GM12878 (cell line): ENCODE measurements at regions not wholly inside any gene's neighbourhood (a gene's known extent, or its start where the extent isn't known, plus 50 kb on each side); places are given as distances from the start of the nearest gene placed in this dataset.

Experiments
- ASH2L ChIP-seq: fragments of 300-600, 200-600 bp; sonication (generic); IDR thresholded peaks from 2 replicates; pipeline ENCODE4 v1.6.1; 2017; ENCODE audit warnings: low read depth, mild to moderate bottlenecking, borderline replicate concordance
- ATF7 ChIP-seq: fragments of 450-650 bp; IDR thresholded peaks from 2 replicates; pipeline ENCODE4 v1.6.1; 2016; ENCODE audit warnings: low read depth, mild to moderate bottlenecking
- BMI1 ChIP-seq: fragments of 450-650 bp; IDR thresholded peaks from 2 replicates; pipeline ENCODE4 v1.6.1; 2016; ENCODE audit warnings: mild to moderate bottlenecking, moderate library complexity, borderline replicate concordance
- E2F8 ChIP-seq: fragments of 450-650 bp; IDR thresholded peaks from 2 replicates; pipeline ENCODE4 v1.6.1; 2018; ENCODE audit warnings: mild to moderate bottlenecking, low read depth, moderate library complexity; ENCODE audit not compliant: partially characterized antibody
- EED ChIP-seq: sonication (generic); IDR thresholded peaks from 2 replicates; pipeline ENCODE4 v1.6.1; 2016; ENCODE audit warnings: antibody characterized with exemption, low read depth
- KAT2A ChIP-seq: conservative IDR thresholded peaks from 2 replicates; pipeline ENCODE4 v1.6.1; 2011; ENCODE audit warnings: low read depth, low read length; ENCODE audit not compliant: control insufficient read depth
- MTA3 ChIP-seq: IDR thresholded peaks from 2 replicates; pipeline ENCODE4 v1.6.1; 2012; ENCODE audit warnings: low read length, inconsistent platforms, borderline replicate concordance
- MYC ChIP-seq: IDR thresholded peaks from 2 replicates; pipeline ENCODE4 v1.6.1; 2011; ENCODE audit warnings: mild to moderate bottlenecking, low read length, moderate library complexity, inconsistent platforms; ENCODE audit not compliant: insufficient read depth, insufficient replicate concordance, insufficient read length, severe bottlenecking
- NFXL1 ChIP-seq: fragments of 450-650 bp; IDR thresholded peaks from 2 replicates; pipeline ENCODE4 v1.6.1; 2017; ENCODE audit warnings: antibody characterized with exemption, mild to moderate bottlenecking, borderline replicate concordance
- NFYB ChIP-seq: IDR thresholded peaks from 2 replicates; pipeline ENCODE4 v1.6.1; 2011; ENCODE audit warnings: low read depth, mild to moderate bottlenecking, low read length, improper control_type of control experiment, moderate library complexity; ENCODE audit not compliant: insufficient read depth
- NR2C2 ChIP-seq: IDR thresholded peaks from 2 replicates; pipeline ENCODE4 v1.6.1; 2011; ENCODE audit warnings: borderline replicate concordance, low read depth; ENCODE audit not compliant: control insufficient read depth, insufficient read length
- PKNOX1 ChIP-seq: fragments of 450-650 bp; IDR thresholded peaks from 2 replicates; pipeline ENCODE4 v1.6.1; 2016; ENCODE audit warnings: mild to moderate bottlenecking
- PRDM15 ChIP-seq: fragments of 450-650 bp; formaldehyde crosslinking; IDR thresholded peaks from 2 replicates; pipeline ENCODE4 v1.4.0; 2020; ENCODE audit warnings: mild to moderate bottlenecking, moderate library complexity
- SMARCA5 ChIP-seq: fragments of 450-650 bp; IDR thresholded peaks from 2 replicates; pipeline ENCODE4 v1.6.1; 2017; ENCODE audit warnings: mild to moderate bottlenecking
- SP1 ChIP-seq: IDR thresholded peaks from one replicate; pipeline ENCODE4 v1.6.1; 2011; ENCODE audit warnings: low read depth, low read length
- ZNF274 ChIP-seq: IDR thresholded peaks from one replicate; pipeline ENCODE4 v1.8.0; 2011; ENCODE audit not compliant: insufficient read length, insufficient read depth
- ZNF592 ChIP-seq: fragments of 450-650 bp; IDR thresholded peaks from 2 replicates; pipeline ENCODE4 v1.6.1; 2017; ENCODE audit warnings: mild to moderate bottlenecking, moderate library complexity

GRCh38 chr9:1271786-1272185 is 221.6 kb downstream of the DMRT2 start (continued):
- TF ChIP-seq PRDM15 (CRISPR knock-in tag) (no peak), PKNOX1 (peak; percentile 42; the same call in 1 of the 2 replicates), NFXL1 (no peak), ZNF592 (no peak), MTA3 (no peak), SP1 (no peak), NR2C2 (no peak), E2F8 (no peak), ZNF274 (no peak), SMARCA5 (no peak), ATF7 (peak; percentile 35; the same call in 1 of the 2 replicates), ASH2L (no peak), BMI1 (no peak), NFYB (no peak), KAT2A (no peak), EED (no peak), MYC (no peak)
